Nephron progenitor cell (in vitro differentiated cells): ENCODE measurements at regions not wholly inside any gene's neighbourhood (a gene's known extent, or its start where the extent isn't known, plus 50 kb on each side); places are given as distances from the start of the nearest gene placed in this dataset.

Experiments used
- DNase-seq: peaks from one replicate; pipeline ENCODE4 v3.0.0; 2021
- H3K27ac Mint-ChIP-seq: 2 replicates; pipeline ENCODE4 v1.8.0; 2021; ENCODE audit warnings: mild to moderate bottlenecking, moderate library complexity, mixed read lengths
- H3K27me3 Mint-ChIP-seq: 2 replicates; pipeline ENCODE4 v1.8.0; 2021; ENCODE audit warnings: mild to moderate bottlenecking, low read depth, mixed read lengths; ENCODE audit not compliant: poor library complexity
- H3K36me3 Mint-ChIP-seq: 2 replicates; pipeline ENCODE4 v1.8.0; 2021; ENCODE audit warnings: low read depth, mixed read lengths
- H3K4me1 Mint-ChIP-seq: 2 replicates; pipeline ENCODE4 v1.8.0; 2021; ENCODE audit warnings: mixed read lengths
- H3K4me3 Mint-ChIP-seq: 2 replicates; pipeline ENCODE4 v1.8.0; 2021; ENCODE audit warnings: mild to moderate bottlenecking, moderate library complexity, mixed read lengths
- H3K9me3 Mint-ChIP-seq: 2 replicates; pipeline ENCODE4 v1.8.0; 2021; ENCODE audit warnings: mild to moderate bottlenecking, moderate library complexity, mixed read lengths
- CTCF ChIP-seq: fragments of 200-600 bp; sonication (generic); IDR thresholded peaks from 2 replicates; pipeline ENCODE4 v1.5.0; 2021; ENCODE audit warnings: antibody characterized with exemption

- no peak for TF ChIP-seq CTCF
- no peak overlapping the region for H3K27ac Mint-ChIP-seq
- no peaks in the 10 kb centered on the region for H3K4me1 Mint-ChIP-seq
- no peaks in the 10 kb centered on the region for H3K36me3 Mint-ChIP-seq
- H3K27me3 Mint-ChIP-seq = no peaks in the 10 kb centered on the region
- H3K9me3 Mint-ChIP-seq = no peaks in the 10 kb centered on the region
- H3K4me3 Mint-ChIP-seq = no peak overlapping the region
- no peak for DNase-seq
Observed at GRCh38 chr3:145578471-145578870, 582.5 kb downstream of the PLOD2 start.

GRCh38 chr3:145581694-145582093, 579.3 kb downstream of the PLOD2 start:
- H3K27me3 Mint-ChIP-seq = no peaks in the 10 kb centered on the region
- no peaks in the 10 kb centered on the region for H3K4me1 Mint-ChIP-seq
- no peak overlapping the region for H3K27ac Mint-ChIP-seq
- H3K4me3 Mint-ChIP-seq = no peak overlapping the region
- no peaks in the 10 kb centered on the region for H3K9me3 Mint-ChIP-seq
- TF ChIP-seq CTCF = no peak
- no peak for DNase-seq
- no peaks in the 10 kb centered on the region for H3K36me3 Mint-ChIP-seq

GRCh38 chr3:145604851-145605250, 556.1 kb downstream of the PLOD2 start:
- TF ChIP-seq CTCF = no peak
- no peaks in the 10 kb centered on the region for H3K36me3 Mint-ChIP-seq
- no peak overlapping the region for H3K4me3 Mint-ChIP-seq
- no peaks in the 10 kb centered on the region for H3K4me1 Mint-ChIP-seq
- no peak for DNase-seq
- H3K27ac Mint-ChIP-seq = no peak overlapping the region
- no peaks in the 10 kb centered on the region for H3K27me3 Mint-ChIP-seq
- peaks cover 7% of the 10 kb centered on the region for H3K9me3 Mint-ChIP-seq

GRCh38 chr3:145620002-145620401, 541.0 kb downstream of the PLOD2 start:
- Mint-ChIP-seq H3K4me3 (no peak overlapping the region), H3K4me1 (no peaks in the 10 kb centered on the region), H3K9me3 (peaks cover 10% of the 10 kb centered on the region), H3K36me3 (no peaks in the 10 kb centered on the region), H3K27me3 (no peaks in the 10 kb centered on the region), H3K27ac (no peak overlapping the region)
- TF ChIP-seq CTCF = no peak
- DNase-seq = no peak

- no peak for DNase-seq
- Mint-ChIP-seq H3K4me3 (no peak overlapping the region), H3K9me3 (peaks cover 5% of the 10 kb centered on the region), H3K27ac (no peak overlapping the region), H3K4me1 (no peaks in the 10 kb centered on the region), H3K27me3 (no peaks in the 10 kb centered on the region), H3K36me3 (no peaks in the 10 kb centered on the region)
- no peak for TF ChIP-seq CTCF
Observed at GRCh38 chr3:145620486-145620885, 540.5 kb downstream of the PLOD2 start.

- no peaks in the 10 kb centered on the region for H3K36me3 Mint-ChIP-seq
- no peak overlapping the region for H3K4me3 Mint-ChIP-seq
- TF ChIP-seq CTCF = no peak
- no peaks in the 10 kb centered on the region for H3K9me3 Mint-ChIP-seq
- H3K27ac Mint-ChIP-seq = no peak overlapping the region
- no peaks in the 10 kb centered on the region for H3K4me1 Mint-ChIP-seq
- no peak for DNase-seq
- no peaks in the 10 kb centered on the region for H3K27me3 Mint-ChIP-seq
Observed at GRCh38 chr3:145623349-145623748, 537.6 kb downstream of the PLOD2 start.
